HCT116 (cell line): ENCODE measurements at regions not wholly inside any gene's neighbourhood (a gene's known extent, or its start where the extent isn't known, plus 50 kb on each side); places are given as distances from the start of the nearest gene placed in this dataset.

Experiments
- ATAC-seq: fragments of 200-7000 bp; cut with Tn5 transposase; 2 replicates; pipeline ENCODE4 v1.9.1; 2020; ENCODE audit warnings: mild to moderate bottlenecking, moderate library complexity
- BruUV-seq: library from RNA; stranded (reverse); fragments of 400-500 nt; replicated peaks from 2 replicates; lab custom pipeline; 2021; lab: Mats Ljungman, UMichigan
- CTCF ChIA-PET: fragments of 300-600 bp; sonication (Branson Sonifier 250); formaldehyde crosslinking; loops from one replicate; lab custom pipeline; 2021; ENCODE audit warnings: antibody characterized with exemption; lab: Charles Lee
- POLR2A ChIA-PET: fragments of 300-600, 350-600 bp; sonication (Branson Sonifier 250); formaldehyde crosslinking; loops from one replicate; lab custom pipeline; 2021; ENCODE audit warnings: antibody characterized with exemption; lab: Charles Lee
- RAD21 ChIA-PET, 2 experiments: fragments of 300-600 bp; sonication (Branson Sonifier 250); formaldehyde crosslinking; loops; one replicate each; lab custom pipeline; 2023; ENCODE audit warnings: low total read pairs in 2 of 2; ENCODE audit not compliant: uncharacterized antibody in 2 of 2, unreplicated experiment in 2 of 2, low non-redundant PET in 1 of 2; lab: Charles Lee
- DNase-seq: peaks from one replicate; pipeline ENCODE4 v3.0.0-alpha.2; 2010; ENCODE audit warnings: low read depth, low spot score
- H2AFZ ChIP-seq: fragments of 200-600 bp; shearing (Covaris generic), sonication (generic); 2 replicates; pipeline ENCODE4 v1.6.1; 2017; ENCODE audit warnings: low read depth, mixed run types, mixed read lengths, antibody characterized with exemption, low read length; ENCODE audit not compliant: poor library complexity, severe bottlenecking
- H3K27ac ChIP-seq: 2 replicates; pipeline ENCODE4 v1.5.1; 2012; ENCODE audit warnings: low read depth, low read length
- H3K27me3 ChIP-seq: fragments of 200-600 bp; sonication (generic); 2 replicates; pipeline ENCODE4 v1.6.1; 2016; ENCODE audit warnings: mixed run types, low read length, mixed read lengths; ENCODE audit not compliant: insufficient read depth
- H3K36me3 ChIP-seq, 2 experiments: fragments of 200-500 bp in 1 of 2; fragments of 200-600 bp in 1 of 2; sonication (Bioruptor generic) in 1 of 2; sonication (generic) in 1 of 2; 2 replicates each; pipeline versions ENCODE4 v1.5.1 to v1.6.1; 2014 to 2016; ENCODE audit warnings: low read length in 2 of 2, inconsistent platforms in 1 of 2, mixed read lengths in 1 of 2, mixed run types in 1 of 2; ENCODE audit not compliant: insufficient read depth in 2 of 2, control insufficient read depth in 1 of 2
- H3K4me1 ChIP-seq, 2 experiments: fragments of 200-600 bp in 1 of 2; sonication (generic) in 1 of 2; 2 replicates each; pipeline versions ENCODE4 v1.5.1 to v1.6.1; 2012 to 2017; ENCODE audit warnings: low read length in 2 of 2, inconsistent platforms in 1 of 2, mild to moderate bottlenecking in 1 of 2, mixed read lengths in 1 of 2, mixed run types in 1 of 2, moderate library complexity in 1 of 2; ENCODE audit not compliant: insufficient read depth in 2 of 2, control insufficient read depth in 1 of 2
- H3K4me2 ChIP-seq: fragments of 200-600 bp; sonication (generic); 2 replicates; pipeline ENCODE4 v1.6.1; 2017; ENCODE audit warnings: mixed run types, low read length, mixed read lengths
- H3K4me3 ChIP-seq, 2 experiments: fragments of 200-600 bp in 1 of 2; sonication (generic) in 1 of 2; replicated peaks in 1 of 2; 2 replicates each; pipeline ENCODE4 v1.5.1; 2011 to 2016; ENCODE audit warnings: low read length in 2 of 2, control low read depth in 1 of 2, low read depth in 1 of 2, mild to moderate bottlenecking in 1 of 2, mixed read lengths in 1 of 2, mixed run types in 1 of 2
- H3K79me2 ChIP-seq: fragments of 200-600 bp; sonication (generic); 2 replicates; pipeline ENCODE4 v1.6.1; 2017; ENCODE audit warnings: mild to moderate bottlenecking, mixed run types, low read length, moderate library complexity, mixed read lengths; ENCODE audit not compliant: insufficient read depth
- H3K9ac ChIP-seq: fragments of 200-600 bp; sonication (generic); 2 replicates; pipeline ENCODE4 v1.6.1; 2016; ENCODE audit warnings: low read length, mixed read lengths
- H3K9me2 ChIP-seq: fragments of 200-600 bp; sonication (generic), shearing (Covaris generic); 2 replicates; pipeline ENCODE4 v1.6.1; 2017; ENCODE audit warnings: mixed run types, mild to moderate bottlenecking, moderate library complexity; ENCODE audit not compliant: insufficient read depth
- H3K9me3 ChIP-seq, 2 experiments: fragments of 200-500 bp in 1 of 2; fragments of 200-600 bp in 1 of 2; sonication (Bioruptor generic) in 1 of 2; sonication (generic) in 1 of 2; 2 replicates each; pipeline ENCODE4 v1.6.1; 2014 to 2017; ENCODE audit warnings: low read length in 2 of 2, mixed read lengths in 2 of 2, inconsistent platforms in 1 of 2, low read depth in 1 of 2, mild to moderate bottlenecking in 1 of 2, mixed run types in 1 of 2, moderate library complexity in 1 of 2; ENCODE audit not compliant: control insufficient read depth in 1 of 2, insufficient read depth in 1 of 2
- H4K20me1 ChIP-seq: fragments of 200-600 bp; sonication (generic), shearing (Covaris generic); 2 replicates; pipeline ENCODE4 v1.6.1; 2017; ENCODE audit warnings: mixed run types, mild to moderate bottlenecking, moderate library complexity; ENCODE audit not compliant: insufficient read depth
- ATF3 ChIP-seq: IDR thresholded peaks from 2 replicates; pipeline ENCODE4 v1.6.1; 2012
- CBX3 ChIP-seq: IDR thresholded peaks from 2 replicates; pipeline ENCODE4 v1.6.1; 2012; ENCODE audit warnings: low read depth
- CEBPB ChIP-seq: IDR thresholded peaks from 2 replicates; pipeline ENCODE4 v1.6.1; 2012; ENCODE audit warnings: low read depth
- CTCF ChIP-seq, 3 experiments: fragments of 200-600 bp in 1 of 3; sonication (generic) in 1 of 3; IDR thresholded peaks in 2 of 3; conservative IDR thresholded peaks in 1 of 3; 2 replicates each; pipeline ENCODE4 v1.5.1; 2012 to 2017; ENCODE audit warnings: low read depth in 2 of 3, low read length in 2 of 3, antibody characterized with exemption in 1 of 3, borderline replicate concordance in 1 of 3, control low read depth in 1 of 3, mild to moderate bottlenecking in 1 of 3, mixed read lengths in 1 of 3, mixed run types in 1 of 3, moderate library complexity in 1 of 3; ENCODE audit not compliant: insufficient read depth in 1 of 3
- EGR1 ChIP-seq: IDR thresholded peaks from 2 replicates; pipeline ENCODE4 v1.6.1; 2012; ENCODE audit warnings: low read depth
- ELF1 ChIP-seq: IDR thresholded peaks from 2 replicates; pipeline ENCODE4 v1.6.1; 2012; ENCODE audit warnings: low read depth, borderline replicate concordance
- RAD21 ChIP-seq: IDR thresholded peaks from 2 replicates; pipeline ENCODE4 v1.6.1; 2012; ENCODE audit warnings: low read depth, mild to moderate bottlenecking
- REST ChIP-seq: IDR thresholded peaks from 2 replicates; pipeline ENCODE4 v1.6.1; 2012; ENCODE audit warnings: low read depth
- SIN3A ChIP-seq: IDR thresholded peaks from 2 replicates; pipeline ENCODE4 v1.6.1; 2012; ENCODE audit warnings: low read depth
- SRF ChIP-seq: IDR thresholded peaks from 2 replicates; pipeline ENCODE4 v1.6.1; 2012; ENCODE audit warnings: low read depth
- YY1 ChIP-seq: IDR thresholded peaks from 2 replicates; pipeline ENCODE4 v1.6.1; 2011; ENCODE audit warnings: low read length, low read depth, moderate library complexity, mild to moderate bottlenecking; ENCODE audit not compliant: insufficient replicate concordance; ENCODE audit errors: extremely low read depth
- ZBTB33 ChIP-seq: IDR thresholded peaks from 2 replicates; pipeline ENCODE4 v1.6.1; 2011; ENCODE audit warnings: mild to moderate bottlenecking, low read length, moderate library complexity; ENCODE audit not compliant: insufficient replicate concordance; ENCODE audit errors: extremely low read depth
- ZNF274 ChIP-seq: fragments of 200-500 bp; sonication (Bioruptor generic); IDR thresholded peaks from 2 replicates; pipeline ENCODE4 v1.6.1; 2014; ENCODE audit warnings: mild to moderate bottlenecking, low read depth, low read length, inconsistent platforms
- intact Hi-C: fragments of 100-400 bp; cut with micrococcal nuclease; formaldehyde crosslinking; loops from 2 replicates; pipeline ENCODE4 v1.10.0; 2022

- Histone ChIP-seq H3K9me3 (no peaks in the 10 kb centered on the region), H3K36me3 (no peaks in the 10 kb centered on the region), H3K9ac (no peak overlapping the region), H2AFZ (no peak overlapping the region), H4K20me1 (no peaks in the 10 kb centered on the region), H3K27me3 (no peaks in the 10 kb centered on the region), H3K27ac (no peak overlapping the region), H3K9me2 (no peaks in the 10 kb centered on the region), H3K4me3 (no peak overlapping the region), H3K4me1 (no peaks in the 10 kb centered on the region), H3K4me2 (no peak overlapping the region), H3K79me2 (no peaks in the 10 kb centered on the region)
- intact Hi-C loops, result no loop called here
- no TSS peak for BruUV-seq
- DNase-seq, result no peak
- ChIA-PET RAD21 (no interaction called here), POLR2A (no interaction called here), CTCF (no interaction called here)
- ATAC-seq, result no peak
- TF ChIP-seq ZNF274 (no peak), EGR1 (no peak), ATF3 (no peak), YY1 (no peak), CBX3 (no peak), SIN3A (no peak), RAD21 (no peak), CEBPB (no peak), ZBTB33 (no peak), SRF (no peak), ELF1 (no peak), REST (no peak), CTCF (IDR thresholded peaks at IDR 0.05 in 2 of 3, conservative IDR thresholded peaks at IDR 0.05 in 1 of 3; ENCODE audit: borderline replicate concordance in 1 of 3, insufficient read depth in 1 of 3, low read depth in 2 of 3, low read length in 2 of 3) (no peak)
Observed at GRCh38 chrX:96480081-96480480, 204.6 kb upstream of the DIAPH2 start.
